Keratinocyte (primary cell): ENCODE measurements at regions not wholly inside any gene's neighbourhood (a gene's known extent, or its start where the extent isn't known, plus 50 kb on each side); places are given as distances from the start of the nearest gene placed in this dataset.

ENCODE experiments used
- DNase-seq: peaks from one replicate; pipeline ENCODE4 v3.0.0-alpha.2; 2011; ENCODE audit warnings: low read depth, missing footprints, low spot score
- FAIRE-seq: peaks from 2 replicates; lab custom pipeline; 2011; peaks lifted over from hg19 to GRCh38; lab: Jason Lieb, UNC
- H2AFZ ChIP-seq: 2 replicates; pipeline ENCODE4 v1.6.0; 2012; ENCODE audit warnings: low read length, control low read depth, inconsistent platforms; ENCODE audit not compliant: control insufficient read depth
- H3K27ac ChIP-seq: 2 replicates; pipeline ENCODE4 v1.5.1; 2011; ENCODE audit warnings: low read length; ENCODE audit not compliant: control insufficient read depth, insufficient read depth
- H3K27me3 ChIP-seq: 3 replicates; pipeline ENCODE4 v1.6.0; 2011; ENCODE audit warnings: low read length; ENCODE audit not compliant: control insufficient read depth, insufficient read depth; ENCODE audit errors: extremely low read depth
- H3K36me3 ChIP-seq, 2 experiments: 2 replicates in 1 of 2; 3 replicates in 1 of 2; pipeline ENCODE4 v1.5.1; 2011; ENCODE audit warnings: low read length in 2 of 2, mild to moderate bottlenecking in 1 of 2; ENCODE audit not compliant: control insufficient read depth in 2 of 2, insufficient read depth in 2 of 2; ENCODE audit errors: extremely low read depth in 1 of 2
- H3K4me1 ChIP-seq: 3 replicates; pipeline ENCODE4 v1.5.1; 2011; ENCODE audit warnings: low read length; ENCODE audit not compliant: control insufficient read depth, insufficient read depth; ENCODE audit errors: extremely low read depth
- H3K4me2 ChIP-seq: 3 replicates; pipeline ENCODE4 v1.6.0; 2011; ENCODE audit warnings: low read depth, low read length; ENCODE audit not compliant: control insufficient read depth, insufficient read depth; ENCODE audit errors: extremely low read depth
- H3K4me3 ChIP-seq, 3 experiments: fragments of 200-600 bp in 1 of 3; sonication (generic) in 1 of 3; 2 replicates in 2 of 3; 3 replicates in 1 of 3; pipeline ENCODE4 v1.5.1; 2011 to 2016; ENCODE audit warnings: low read length in 3 of 3, mild to moderate bottlenecking in 3 of 3, control low read depth in 2 of 3, inconsistent platforms in 1 of 3, low read depth in 1 of 3, mixed read lengths in 1 of 3, mixed run types in 1 of 3, moderate library complexity in 1 of 3; ENCODE audit not compliant: control insufficient read depth in 2 of 3, insufficient read depth in 2 of 3; ENCODE audit errors: extremely low read depth in 1 of 3
- H3K79me2 ChIP-seq: 2 replicates; pipeline ENCODE4 v1.6.0; 2012; ENCODE audit warnings: low read length; ENCODE audit not compliant: control insufficient read depth, insufficient read depth
- H3K9ac ChIP-seq: 3 replicates; pipeline ENCODE4 v1.6.0; 2011; ENCODE audit warnings: low read length; ENCODE audit not compliant: control insufficient read depth, insufficient read depth; ENCODE audit errors: extremely low read depth
- H3K9me1 ChIP-seq: 3 replicates; pipeline ENCODE4 v1.6.0; 2011; ENCODE audit warnings: low read length; ENCODE audit not compliant: control insufficient read depth, insufficient read depth; ENCODE audit errors: extremely low read depth
- H3K9me3 ChIP-seq: 2 replicates; pipeline ENCODE4 v1.5.1; 2012; ENCODE audit warnings: low read depth, low read length; ENCODE audit not compliant: control insufficient read depth
- H4K20me1 ChIP-seq: 3 replicates; pipeline ENCODE4 v1.6.0; 2011; ENCODE audit warnings: low read length; ENCODE audit not compliant: control insufficient read depth, insufficient read depth; ENCODE audit errors: extremely low read depth
- CTCF ChIP-seq, 3 experiments: IDR thresholded peaks in 1 of 3; conservative IDR thresholded peaks in 1 of 3; optimal IDR thresholded peaks in 1 of 3; 2 replicates in 2 of 3; 3 replicates in 1 of 3; pipeline versions ENCODE3 to v1.5.1; 2011; ENCODE audit warnings: low read length in 3 of 3, mild to moderate bottlenecking in 3 of 3, moderate library complexity in 2 of 3, control low read depth in 1 of 3, inconsistent platforms in 1 of 3; ENCODE audit not compliant: insufficient read depth in 2 of 3; ENCODE audit errors: extremely low read depth in 1 of 3
- EZH2 ChIP-seq: IDR thresholded peaks from one replicate; pipeline ENCODE4 v1.6.1; 2012; ENCODE audit warnings: inconsistent platforms, mild to moderate bottlenecking, low read length, moderate library complexity
- dilution Hi-C: fragments of 300-500 bp; cut with MboI; formaldehyde crosslinking; loops from one replicate; pipeline ENCODE4 v1.7.0; 2020; ENCODE audit warnings: low sequenced_read_pairs; ENCODE audit not compliant: extremely low pct_ligation_motif_present

- no peak overlapping the region for H3K4me3 ChIP-seq
- H3K79me2 ChIP-seq, result no peaks in the 10 kb centered on the region
- no peak overlapping the region for H3K27ac ChIP-seq
- no peaks in the 10 kb centered on the region for H3K9me1 ChIP-seq
- TF ChIP-seq EZH2 (no peak), CTCF (optimal IDR thresholded peaks at IDR 0.05 in 1 of 3, IDR thresholded peaks at IDR 0.05 in 1 of 3, conservative IDR thresholded peaks at IDR 0.05 in 1 of 3; ENCODE audit: extremely low read depth in 1 of 3, insufficient read depth in 2 of 3, low read length in 3 of 3) (no peak)
- dilution Hi-C loops, result no loop called here
- no peak for FAIRE-seq
- no peaks in the 10 kb centered on the region for H4K20me1 ChIP-seq
- H3K9me3 ChIP-seq, result no peaks in the 10 kb centered on the region
- H2AFZ ChIP-seq, result no peak overlapping the region
- no peak for DNase-seq
- H3K9ac ChIP-seq, result no peak overlapping the region
- no peak overlapping the region for H3K4me2 ChIP-seq
- H3K36me3 ChIP-seq, result no peaks in the 10 kb centered on the region
- H3K4me1 ChIP-seq, result no peaks in the 10 kb centered on the region
- H3K27me3 ChIP-seq, result no peaks in the 10 kb centered on the region
Measured at GRCh38 chr11:38160433-38160832, 1562.4 kb upstream of the RAG2 start.

GRCh38 chr11:38159038-38159437, 1561.0 kb upstream of the RAG2 start:
- H3K4me1 ChIP-seq, result no peaks in the 10 kb centered on the region
- H3K4me2 ChIP-seq, result no peak overlapping the region
- no peak overlapping the region for H3K9ac ChIP-seq
- no peak overlapping the region for H3K4me3 ChIP-seq
- H3K9me1 ChIP-seq, result no peaks in the 10 kb centered on the region
- no peak overlapping the region for H3K27ac ChIP-seq
- no peaks in the 10 kb centered on the region for H3K36me3 ChIP-seq
- H3K79me2 ChIP-seq, result no peaks in the 10 kb centered on the region
- TF ChIP-seq EZH2, result no peak
- TF ChIP-seq CTCF (optimal IDR thresholded peaks at IDR 0.05 in 1 of 3, IDR thresholded peaks at IDR 0.05 in 1 of 3, conservative IDR thresholded peaks at IDR 0.05 in 1 of 3; ENCODE audit: extremely low read depth in 1 of 3, insufficient read depth in 2 of 3, low read length in 3 of 3), result no peak
- no peak overlapping the region for H2AFZ ChIP-seq
- dilution Hi-C loops, result no loop called here
- DNase-seq (no peak), FAIRE-seq (no peak)
- no peaks in the 10 kb centered on the region for H3K9me3 ChIP-seq
- no peaks in the 10 kb centered on the region for H4K20me1 ChIP-seq
- H3K27me3 ChIP-seq, result no peaks in the 10 kb centered on the region
